ENCODE measurements at regions not wholly inside any gene's neighbourhood (a gene's known extent, or its start where the extent isn't known, plus 50 kb on each side); places are given as distances from the start of the nearest gene placed in this dataset.
A peak's percentile ranks its signal among the peaks of the same experiment; 100 is the strongest.

DNA sequence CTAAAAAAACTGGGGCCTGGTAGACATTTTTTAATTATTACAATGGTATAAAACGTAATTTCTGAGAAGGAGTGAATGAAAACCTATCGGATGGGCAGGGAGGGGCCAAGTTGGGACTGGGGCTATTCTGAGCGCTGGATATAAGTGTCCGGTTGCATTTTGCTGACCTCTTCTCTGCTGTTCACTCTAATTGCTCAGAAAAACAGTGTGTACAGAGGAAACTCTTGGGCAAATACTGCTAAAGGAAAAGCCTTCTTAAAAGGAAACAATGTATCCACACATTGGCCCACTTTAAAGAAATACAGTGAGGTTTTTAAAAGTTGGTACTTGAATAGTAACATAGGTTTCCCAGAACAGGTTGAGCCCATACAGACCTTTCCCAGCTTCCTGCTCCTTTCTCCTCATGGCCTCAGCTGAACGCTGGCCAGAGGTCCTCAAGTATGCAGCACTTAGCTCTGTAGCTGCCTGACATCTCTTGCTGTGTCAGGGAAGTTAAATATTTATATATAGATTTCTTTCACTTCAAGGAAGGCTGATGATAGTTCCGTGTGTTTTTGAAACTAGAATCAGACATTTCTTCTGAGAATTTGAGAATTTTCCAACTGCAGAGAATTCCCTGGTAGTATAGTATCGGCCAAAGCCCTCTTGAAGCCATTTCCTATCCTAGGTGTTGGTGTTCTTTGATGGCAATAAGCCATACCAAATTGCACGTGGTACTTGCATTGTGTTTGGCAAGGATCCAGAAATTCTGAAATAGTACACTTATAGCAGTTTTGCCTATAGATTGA lies 97.1 kb upstream of the SLC4A4 start:
- TF ChIP-seq CTCF (IDR thresholded peaks at IDR 0.05; ENCODE audit: insufficient read depth, low read depth, low read length) = no peak
- CTCF ChIA-PET = no interaction called here
- Histone ChIP-seq H3K27me3 (ENCODE audit: control insufficient read depth, insufficient read depth, low read length) (no peaks in the 10 kb centered on the region), H3K36me3 (ENCODE audit: control insufficient read depth, insufficient read depth, low read length) (no peaks in the 10 kb centered on the region), H3K4me3 (ENCODE audit: low read depth, low read length) (no peak overlapping the region)
- no peak for DNase-seq (ENCODE audit: low read depth)
- POLR2A ChIA-PET = no interaction called here

GRCh38 chr4:71243091-71243833 lies 95.6 kb upstream of the SLC4A4 start:
- no peaks in the 10 kb centered on the region for H3K36me3 ChIP-seq (ENCODE audit: control insufficient read depth, insufficient read depth, low read length)
- TF ChIP-seq CTCF (IDR thresholded peaks at IDR 0.05; ENCODE audit: insufficient read depth, low read depth, low read length) = no peak
- CTCF ChIA-PET = interaction anchor here (1.4 kb wide), 1 partner anchor 13 kb away, joined by 6 read pairs; no protein-coding TSS in a partner anchor
- POLR2A ChIA-PET = no interaction called here
- no peak for DNase-seq (ENCODE audit: low read depth)
- H3K27me3 ChIP-seq (ENCODE audit: control insufficient read depth, insufficient read depth, low read length) = no peaks in the 10 kb centered on the region
- no peak overlapping the region for H3K4me3 ChIP-seq (ENCODE audit: low read depth, low read length)

- TF ChIP-seq CTCF (IDR thresholded peaks at IDR 0.05; ENCODE audit: insufficient read depth, low read depth, low read length) = no peak
- CTCF ChIA-PET = interaction anchor here (1.4 kb wide), 1 partner anchor 10 kb away, joined by 6 read pairs; no protein-coding TSS in a partner anchor
- no peak overlapping the region for H3K4me3 ChIP-seq (ENCODE audit: low read depth, low read length)
Measured at GRCh38 chr4:71247706-71248105, 91.1 kb upstream of the SLC4A4 start.

DNA sequence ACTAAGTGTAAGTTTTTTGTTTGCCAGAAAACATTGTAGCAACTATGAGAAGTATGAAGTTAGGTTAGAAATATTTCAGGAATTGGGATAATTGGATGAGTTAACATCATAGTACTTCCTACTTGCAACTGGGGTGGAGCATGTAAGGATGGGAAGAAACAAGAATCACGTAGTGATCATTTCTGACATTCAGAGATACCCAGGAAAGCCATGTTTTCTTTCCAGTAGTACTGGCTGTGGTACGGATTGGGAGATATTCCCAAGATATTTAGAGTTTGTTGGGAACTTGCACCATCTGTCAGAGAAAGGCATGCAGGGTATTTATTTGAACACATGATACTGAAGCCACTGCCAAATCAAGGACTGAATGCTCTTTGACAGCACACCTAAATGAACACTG lies 87.6 kb upstream of the SLC4A4 start:
- CTCF ChIA-PET = interaction anchor here (0.9 to 3.0 kb wide), 2 partner anchors 20 to 22 kb away, joined by 3 to 14 read pairs; no protein-coding TSS in a partner anchor
- H3K36me3 ChIP-seq (ENCODE audit: control insufficient read depth, insufficient read depth, low read length) = no peaks in the 10 kb centered on the region
- H3K27me3 ChIP-seq (ENCODE audit: control insufficient read depth, insufficient read depth, low read length) = no peaks in the 10 kb centered on the region
- no peak for TF ChIP-seq CTCF (IDR thresholded peaks at IDR 0.05; ENCODE audit: insufficient read depth, low read depth, low read length)
- peak; percentile 78 for DNase-seq (ENCODE audit: low read depth)
- no peak overlapping the region for H3K4me3 ChIP-seq (ENCODE audit: low read depth, low read length)
- POLR2A ChIA-PET = no interaction called here

More at GRCh38 chr4:71247706-71248105, 91.1 kb upstream of the SLC4A4 start:
- POLR2A ChIA-PET = no interaction called here
- H3K36me3 ChIP-seq (ENCODE audit: control insufficient read depth, insufficient read depth, low read length) = no peaks in the 10 kb centered on the region
- H3K27me3 ChIP-seq (ENCODE audit: control insufficient read depth, insufficient read depth, low read length) = no peaks in the 10 kb centered on the region
- no peak for DNase-seq (ENCODE audit: low read depth)

GRCh38 chr4:71253545-71253944 lies 85.3 kb upstream of the SLC4A4 start:
- H3K4me3 ChIP-seq (ENCODE audit: low read depth, low read length) = no peak overlapping the region
- ChIA-PET CTCF (no interaction called here), POLR2A (no interaction called here)
- H3K36me3 ChIP-seq (ENCODE audit: control insufficient read depth, insufficient read depth, low read length) = no peaks in the 10 kb centered on the region
- TF ChIP-seq CTCF (IDR thresholded peaks at IDR 0.05; ENCODE audit: insufficient read depth, low read depth, low read length) = no peak
- H3K27me3 ChIP-seq (ENCODE audit: control insufficient read depth, insufficient read depth, low read length) = no peaks in the 10 kb centered on the region
- no peak for DNase-seq (ENCODE audit: low read depth)

All from BJ (cell line).